GM19455 (cell line): ENCODE measurements at regions not wholly inside any gene's neighbourhood (a gene's known extent, or its start where the extent isn't known, plus 50 kb on each side); places are given as distances from the start of the nearest gene placed in this dataset.
"Not testable (repeated sequence)": the region's sequence is repeated elsewhere in the genome, so short reads cannot be mapped to it uniquely, and the experiment has no call there.

Source experiments
- ATAC-seq: cut with Tn5 transposase; IDR thresholded peaks from one replicate; pipeline ENCODE4 v1.9.1; 2021; ENCODE audit not compliant: unreplicated experiment

- no peak for ATAC-seq
Measured at GRCh38 chr10:46198516-46198915, 88.3 kb upstream of the ANTXRL start.

GRCh38 chr10:46202405-46202804 is 84.4 kb upstream of the ANTXRL start:
- ATAC-seq, result not testable (repeated sequence)

- ATAC-seq, result not testable (repeated sequence)
Measured at GRCh38 chr10:46204482-46205102, 82.2 kb upstream of the ANTXRL start.

GRCh38 chr10:46210427-46210826 is 76.4 kb upstream of the ANTXRL start:
- ATAC-seq, result not testable (repeated sequence)

- no peak for ATAC-seq
Measured at GRCh38 chr10:46215426-46215825, 71.4 kb upstream of the ANTXRL start.

GRCh38 chr10:46216003-46216634 is 70.7 kb upstream of the ANTXRL start:
- ATAC-seq, result no peak

- no peak for ATAC-seq
Measured at GRCh38 chr10:46216836-46217751, 69.7 kb upstream of the ANTXRL start.

GRCh38 chr10:46217752-46218453 is 68.9 kb upstream of the ANTXRL start:
- ATAC-seq, result no peak

GRCh38 chr10:46218921-46219320 is 67.9 kb upstream of the ANTXRL start:
- ATAC-seq, result no peak

- ATAC-seq, result not testable (repeated sequence)
Measured at GRCh38 chr10:46219431-46219990, 67.3 kb upstream of the ANTXRL start.

- no peak for ATAC-seq
Measured at GRCh38 chr10:46220187-46220586, 66.6 kb upstream of the ANTXRL start.

GRCh38 chr10:46220872-46221538 is 65.8 kb upstream of the ANTXRL start:
- no peak for ATAC-seq

- no peak for ATAC-seq
Measured at GRCh38 chr10:46222364-46222935, 64.3 kb upstream of the ANTXRL start.

GRCh38 chr10:46223064-46223480 is 63.7 kb upstream of the ANTXRL start:
- no peak for ATAC-seq

- ATAC-seq, result no peak
Measured at GRCh38 chr10:46223626-46224413, 63.0 kb upstream of the ANTXRL start.

- no peak for ATAC-seq
Measured at GRCh38 chr10:46224414-46224682, 62.4 kb upstream of the ANTXRL start.

GRCh38 chr10:46225597-46225996 is 61.2 kb upstream of the ANTXRL start:
- ATAC-seq, result no peak

- no peak for ATAC-seq
Measured at GRCh38 chr10:46226232-46226631, 60.6 kb upstream of the ANTXRL start.

GRCh38 chr10:46226900-46227558 is 59.8 kb upstream of the ANTXRL start:
- ATAC-seq, result no peak
